PC-3 (cell line): ENCODE measurements at regions not wholly inside any gene's neighbourhood (a gene's known extent, or its start where the extent isn't known, plus 50 kb on each side); places are given as distances from the start of the nearest gene placed in this dataset.

Experiments
- EZH2 ChIP-seq: fragments of 300-600 bp; sonication (generic); IDR thresholded peaks from one replicate; pipeline ENCODE4 v1.6.1; 2017; ENCODE audit warnings: antibody characterized with exemption, mild to moderate bottlenecking, low read length; ENCODE audit not compliant: unreplicated experiment
- EZH2phosphoT487 ChIP-seq: fragments of 300-600 bp; sonication (generic); IDR thresholded peaks from 2 replicates; pipeline ENCODE4 v1.6.1; 2018; ENCODE audit warnings: mild to moderate bottlenecking, antibody characterized with exemption, low read length, borderline replicate concordance
- TF ChIP-seq, protein P1 (sequence below): fragments of 300-600 bp; sonication (generic); conservative IDR thresholded peaks from 2 replicates; pipeline ENCODE4 v1.5.1; 2017; ENCODE audit warnings: antibody characterized with exemption, low read depth, mild to moderate bottlenecking, low read length

DNA sequence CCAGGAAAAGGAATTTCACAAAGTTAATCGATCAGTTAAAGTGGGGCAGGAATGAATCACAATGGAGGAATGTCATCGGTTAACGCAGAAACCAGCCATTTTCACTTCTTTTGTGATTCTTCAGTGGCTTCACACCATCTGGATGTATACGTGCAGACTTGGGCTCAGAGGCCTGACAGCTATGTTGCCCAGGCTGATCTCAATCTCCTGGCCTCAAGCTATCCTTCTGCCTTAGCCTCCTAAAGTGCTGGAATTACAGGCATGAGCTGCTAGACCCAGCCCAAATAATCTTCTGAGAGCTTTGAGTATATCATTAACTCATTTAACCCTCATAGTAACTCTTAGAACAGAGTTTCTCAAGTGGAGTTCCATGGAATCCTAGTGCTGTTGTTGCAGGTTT, 126.5 kb upstream of the VANGL1 start:
- TF ChIP-seq, protein P1, sequence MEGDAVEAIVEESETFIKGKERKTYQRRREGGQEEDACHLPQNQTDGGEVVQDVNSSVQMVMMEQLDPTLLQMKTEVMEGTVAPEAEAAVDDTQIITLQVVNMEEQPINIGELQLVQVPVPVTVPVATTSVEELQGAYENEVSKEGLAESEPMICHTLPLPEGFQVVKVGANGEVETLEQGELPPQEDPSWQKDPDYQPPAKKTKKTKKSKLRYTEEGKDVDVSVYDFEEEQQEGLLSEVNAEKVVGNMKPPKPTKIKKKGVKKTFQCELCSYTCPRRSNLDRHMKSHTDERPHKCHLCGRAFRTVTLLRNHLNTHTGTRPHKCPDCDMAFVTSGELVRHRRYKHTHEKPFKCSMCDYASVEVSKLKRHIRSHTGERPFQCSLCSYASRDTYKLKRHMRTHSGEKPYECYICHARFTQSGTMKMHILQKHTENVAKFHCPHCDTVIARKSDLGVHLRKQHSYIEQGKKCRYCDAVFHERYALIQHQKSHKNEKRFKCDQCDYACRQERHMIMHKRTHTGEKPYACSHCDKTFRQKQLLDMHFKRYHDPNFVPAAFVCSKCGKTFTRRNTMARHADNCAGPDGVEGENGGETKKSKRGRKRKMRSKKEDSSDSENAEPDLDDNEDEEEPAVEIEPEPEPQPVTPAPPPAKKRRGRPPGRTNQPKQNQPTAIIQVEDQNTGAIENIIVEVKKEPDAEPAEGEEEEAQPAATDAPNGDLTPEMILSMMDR, result no peak
- TF ChIP-seq EZH2, result no peak
- TF ChIP-seq EZH2phosphoT487, result no peak
